CD4-positive, alpha-beta memory T cell (primary cell): ENCODE measurements at regions not wholly inside any gene's neighbourhood (a gene's known extent, or its start where the extent isn't known, plus 50 kb on each side); places are given as distances from the start of the nearest gene placed in this dataset.

Source experiments
- CTCF ChIA-PET: fragments of 350-600 bp; sonication (Branson Sonifier 250); formaldehyde crosslinking; loops from one replicate; lab custom pipeline; 2021; ENCODE audit warnings: inconsistent platforms; ENCODE audit not compliant: partially characterized antibody; lab: Charles Lee
- POLR2A ChIA-PET: fragments of 350-600 bp; sonication (Branson Sonifier 250); formaldehyde crosslinking; loops from one replicate; lab custom pipeline; 2021; ENCODE audit not compliant: partially characterized antibody; lab: Charles Lee
- DNase-seq, 5 donors: peaks; one replicate each; pipeline versions ENCODE4 v3.0.0 to v3.0.0-alpha.2; 2020 to 2022; ENCODE audit warnings: mixed read lengths in 1 of 5
- H3K27ac ChIP-seq: one replicate; pipeline ENCODE4 v1.7.0; 2013; ENCODE audit warnings: low read depth, low read length
- H3K27me3 ChIP-seq: 2 replicates; pipeline ENCODE4 v1.7.0; 2013; ENCODE audit warnings: mild to moderate bottlenecking, low read length, moderate library complexity; ENCODE audit not compliant: insufficient read depth
- H3K36me3 ChIP-seq: 2 replicates; pipeline ENCODE4 v1.7.0; 2013; ENCODE audit warnings: mild to moderate bottlenecking, low read length, moderate library complexity; ENCODE audit not compliant: insufficient read depth
- H3K4me1 ChIP-seq: 2 replicates; pipeline ENCODE4 v1.7.0; 2013; ENCODE audit warnings: mild to moderate bottlenecking, low read length, moderate library complexity; ENCODE audit not compliant: insufficient read depth
- H3K4me3 ChIP-seq, 2 donors: one replicate each; pipeline ENCODE4 v1.7.0; 2013; ENCODE audit warnings: low read length in 2 of 2, mild to moderate bottlenecking in 1 of 2
- H3K9me3 ChIP-seq, 2 donors: one replicate each; pipeline ENCODE4 v1.7.0; 2013; ENCODE audit warnings: low read length in 2 of 2, control low read depth in 1 of 2; ENCODE audit not compliant: control insufficient read depth in 1 of 2
- H3K27ac Mint-ChIP-seq, 7 donors: one replicate each; pipeline ENCODE4 v1.8.0; 2020 to 2021; ENCODE audit warnings: mixed read lengths in 7 of 7, mild to moderate bottlenecking in 6 of 7, inconsistent platforms in 3 of 7, moderate library complexity in 3 of 7
- H3K27me3 Mint-ChIP-seq, 2 donors: one replicate each; pipeline ENCODE4 v1.8.0; 2020 to 2021; ENCODE audit warnings: mixed read lengths in 2 of 2
- H3K36me3 Mint-ChIP-seq, 2 donors: one replicate each; pipeline ENCODE4 v1.8.0; 2020 to 2021; ENCODE audit warnings: mixed read lengths in 2 of 2, inconsistent platforms in 1 of 2, mild to moderate bottlenecking in 1 of 2
- H3K4me1 Mint-ChIP-seq, 4 donors: one replicate each; pipeline ENCODE4 v1.8.0; 2020 to 2021; ENCODE audit warnings: mixed read lengths in 4 of 4, mild to moderate bottlenecking in 1 of 4
- H3K4me3 Mint-ChIP-seq, 8 donors: one replicate each; pipeline ENCODE4 v1.8.0; 2020 to 2021; ENCODE audit warnings: mixed read lengths in 8 of 8, mild to moderate bottlenecking in 7 of 8, moderate library complexity in 6 of 8, inconsistent platforms in 3 of 8
- H3K9me3 Mint-ChIP-seq, 8 donors: one replicate each; pipeline ENCODE4 v1.8.0; 2020 to 2021; ENCODE audit warnings: mixed read lengths in 8 of 8, mild to moderate bottlenecking in 5 of 8, inconsistent platforms in 3 of 8, moderate library complexity in 1 of 8
- intact Hi-C: fragments of 100-400 bp; cut with micrococcal nuclease; formaldehyde crosslinking; loops from one replicate; pipeline ENCODE4 v1.15.1; 2023

DNA sequence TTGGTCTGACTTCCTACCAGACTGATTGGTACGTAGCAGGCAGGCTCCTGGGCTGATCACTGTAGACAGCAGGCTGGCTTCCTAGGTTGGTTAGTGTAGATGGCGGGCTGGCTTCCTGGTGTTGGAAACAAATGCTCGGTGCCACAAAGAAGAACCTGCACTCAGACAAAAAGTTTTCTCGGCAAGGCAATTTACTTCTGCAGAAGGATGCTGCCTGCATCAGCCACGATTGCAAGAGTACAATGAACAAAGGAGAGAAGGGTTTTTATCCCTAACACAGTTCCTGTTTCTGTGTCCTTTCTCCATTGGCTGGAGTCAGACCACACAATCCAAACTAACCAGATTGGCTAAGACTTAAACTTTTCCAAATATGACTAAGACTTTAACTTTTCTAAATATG is 123.6 kb upstream of the PPP2R2D start:
- H3K4me3 ChIP-seq: no peak overlapping the region
- Mint-ChIP-seq H3K36me3 (peaks cover 0 to 4% of the 10 kb centered on the region in 2 donors), H3K4me1 (no peaks in the 10 kb centered on the region), H3K27ac (no peak overlapping the region), H3K4me3 (no peak overlapping the region), H3K27me3 (no peaks in the 10 kb centered on the region), H3K9me3 (peaks cover 12 to 47% (median 25%) of the 10 kb centered on the region in 8 donors)
- no peaks in the 10 kb centered on the region for H3K36me3 ChIP-seq
- CTCF ChIA-PET: no interaction called here
- H3K27me3 ChIP-seq: no peaks in the 10 kb centered on the region
- DNase-seq: no peak
- intact Hi-C loops: no loop called here
- H3K27ac ChIP-seq: no peak overlapping the region
- POLR2A ChIA-PET: no interaction called here
- peaks cover 0 to 24% of the 10 kb centered on the region in 2 donors for H3K9me3 ChIP-seq
- H3K4me1 ChIP-seq: no peaks in the 10 kb centered on the region

DNA sequence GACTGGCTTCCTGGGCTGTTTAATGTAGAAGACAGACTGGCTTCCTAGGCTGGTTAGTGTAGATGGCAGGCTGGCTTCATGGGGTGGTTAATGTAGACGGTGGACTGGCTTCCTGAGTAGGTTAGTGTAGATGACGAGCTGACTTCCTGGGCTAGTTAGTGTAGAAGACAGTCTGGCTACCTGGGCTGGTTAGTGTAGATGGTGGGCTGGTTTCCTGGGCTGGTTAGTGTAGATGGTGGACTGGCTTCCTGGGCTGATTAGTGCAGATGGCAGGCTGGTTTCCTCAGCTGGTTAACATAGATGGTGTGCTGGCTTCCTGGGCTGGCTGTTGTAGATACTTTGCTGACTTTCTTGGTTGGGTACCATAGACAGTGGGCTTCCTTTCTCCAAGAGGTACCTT is 122.9 kb upstream of the PPP2R2D start:
- Histone ChIP-seq H3K36me3 (no peaks in the 10 kb centered on the region), H3K27ac (no peak overlapping the region), H3K4me3 (no peak overlapping the region), H3K27me3 (no peaks in the 10 kb centered on the region), H3K4me1 (no peaks in the 10 kb centered on the region), H3K9me3 (peaks cover 0 to 24% of the 10 kb centered on the region in 2 donors)
- peak overlapping the region in 1 of 7 donors; percentile 3 for H3K27ac Mint-ChIP-seq
- DNase-seq: no peak
- CTCF ChIA-PET: no interaction called here
- no peaks in the 10 kb centered on the region for H3K27me3 Mint-ChIP-seq
- H3K4me1 Mint-ChIP-seq: no peaks in the 10 kb centered on the region
- peaks cover 12 to 48% (median 28%) of the 10 kb centered on the region in 8 donors for H3K9me3 Mint-ChIP-seq
- H3K36me3 Mint-ChIP-seq: peaks cover 0 to 4% of the 10 kb centered on the region in 2 donors
- intact Hi-C loops: no loop called here
- H3K4me3 Mint-ChIP-seq: no peak overlapping the region
- POLR2A ChIA-PET: no interaction called here

DNA sequence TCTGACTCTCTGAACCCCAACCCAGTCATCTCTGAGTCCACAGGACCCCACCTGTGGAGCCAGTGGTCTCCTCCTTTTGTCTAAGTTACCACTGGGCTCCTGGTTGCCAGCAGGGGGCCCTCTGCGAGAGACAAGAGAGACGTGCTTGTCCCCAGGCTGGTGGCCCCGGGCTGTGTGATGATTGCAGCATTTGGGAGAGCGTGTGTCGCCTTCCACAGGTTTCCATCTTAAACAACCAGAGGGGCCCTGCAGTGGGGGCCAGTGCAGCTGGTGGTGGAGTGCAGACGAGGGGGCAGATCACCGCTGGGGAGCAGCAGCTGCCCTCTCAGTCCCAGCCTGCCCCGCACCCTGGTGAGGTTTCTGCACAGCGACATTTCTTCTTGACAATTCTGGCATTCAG is 122.4 kb upstream of the PPP2R2D start:
- CTCF ChIA-PET: no interaction called here

DNA sequence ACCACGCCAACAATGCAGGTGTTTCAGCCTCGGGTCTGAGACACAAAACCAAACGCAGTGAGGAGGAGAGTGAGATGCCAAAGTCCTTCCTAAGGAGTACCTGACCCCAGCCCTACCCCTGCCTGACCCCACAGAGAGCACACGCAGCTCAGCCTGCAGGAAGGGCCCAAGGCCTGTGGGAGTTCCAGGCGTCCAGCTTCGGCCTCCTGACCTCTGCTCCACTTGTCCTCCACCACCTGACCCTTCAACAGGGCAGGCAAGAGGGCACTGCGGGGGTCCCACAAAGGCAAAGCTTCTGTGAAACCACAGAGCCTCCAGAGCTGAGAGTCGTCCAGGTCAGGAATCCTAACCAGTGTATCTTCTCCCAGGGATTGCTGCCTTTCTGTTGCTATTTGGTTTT is 122.0 kb upstream of the PPP2R2D start:
- H3K27ac ChIP-seq: no peak overlapping the region
- H3K36me3 ChIP-seq: no peaks in the 10 kb centered on the region
- H3K27me3 ChIP-seq: no peaks in the 10 kb centered on the region
- Mint-ChIP-seq H3K9me3 (peaks cover 12 to 50% (median 28%) of the 10 kb centered on the region in 8 donors), H3K36me3 (peaks cover 0 to 4% of the 10 kb centered on the region in 2 donors), H3K27me3 (peaks cover 0 to 1% of the 10 kb centered on the region in 2 donors), H3K27ac (no peak overlapping the region), H3K4me1 (no peaks in the 10 kb centered on the region), H3K4me3 (no peak overlapping the region)
- CTCF ChIA-PET: no interaction called here
- no peak overlapping the region for H3K4me3 ChIP-seq
- no peak for DNase-seq
- intact Hi-C loops: no loop called here
- H3K4me1 ChIP-seq: no peaks in the 10 kb centered on the region
- POLR2A ChIA-PET: no interaction called here
- H3K9me3 ChIP-seq: peaks cover 0 to 24% of the 10 kb centered on the region in 2 donors

More for the DNA sequence above, 122.4 kb upstream of the PPP2R2D start:
- peaks cover 0 to 4% of the 10 kb centered on the region in 2 donors for H3K36me3 Mint-ChIP-seq
- no peak overlapping the region for H3K27ac Mint-ChIP-seq
- no peak overlapping the region for H3K4me3 Mint-ChIP-seq
- intact Hi-C loops: no loop called here
- H3K27ac ChIP-seq: no peak overlapping the region
- POLR2A ChIA-PET: no interaction called here
- H3K9me3 ChIP-seq: peaks cover 0 to 24% of the 10 kb centered on the region in 2 donors
- DNase-seq: no peak
- H3K4me1 ChIP-seq: no peaks in the 10 kb centered on the region
- H3K9me3 Mint-ChIP-seq: peaks cover 12 to 50% (median 28%) of the 10 kb centered on the region in 8 donors
- H3K4me3 ChIP-seq: no peak overlapping the region
- no peaks in the 10 kb centered on the region for H3K4me1 Mint-ChIP-seq
- H3K36me3 ChIP-seq: no peaks in the 10 kb centered on the region
- H3K27me3 ChIP-seq: no peaks in the 10 kb centered on the region
- no peaks in the 10 kb centered on the region for H3K27me3 Mint-ChIP-seq

DNA sequence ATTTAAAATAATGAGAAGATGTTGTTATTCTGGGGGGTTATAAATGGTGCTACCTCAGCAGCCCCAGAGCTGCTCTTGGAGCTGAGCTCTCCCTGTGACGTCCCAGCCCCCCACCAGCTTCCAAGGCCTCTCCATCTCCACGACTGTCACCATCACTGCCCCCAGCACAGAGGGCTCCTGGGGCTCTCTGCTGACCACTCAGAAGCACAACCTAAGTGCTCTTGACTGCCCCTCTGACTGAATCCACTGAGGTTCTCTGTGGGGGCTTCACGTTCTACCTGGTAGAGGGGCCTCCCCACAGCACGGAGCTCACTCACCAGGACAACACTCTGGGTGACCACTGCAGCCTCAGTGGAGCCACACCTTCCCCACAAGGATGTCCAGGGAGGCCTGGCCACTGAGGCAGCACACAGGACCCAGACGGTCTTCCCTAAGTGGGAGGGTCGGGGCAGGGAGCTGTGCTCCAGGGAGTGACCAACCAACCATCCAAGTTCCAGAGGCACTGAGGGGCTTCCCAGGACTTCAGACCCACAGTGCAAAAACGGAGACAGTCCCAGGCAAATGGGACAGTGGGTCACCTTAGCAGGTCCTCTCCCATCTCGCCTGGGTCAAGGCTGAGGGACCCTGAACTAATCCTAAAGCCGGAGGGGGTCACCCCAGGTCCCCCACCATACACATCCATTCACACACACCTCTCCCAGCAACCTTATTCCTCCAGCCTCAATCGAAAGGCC is 121.0 kb upstream of the PPP2R2D start:
- H3K4me1 Mint-ChIP-seq: no peaks in the 10 kb centered on the region
- peaks cover 0 to 4% of the 10 kb centered on the region in 2 donors for H3K36me3 Mint-ChIP-seq
- no peak overlapping the region for H3K4me3 ChIP-seq
- no peak overlapping the region for H3K4me3 Mint-ChIP-seq
- H3K9me3 Mint-ChIP-seq: peaks cover 12 to 50% (median 29%) of the 10 kb centered on the region in 8 donors
- CTCF ChIA-PET: no interaction called here
- H3K36me3 ChIP-seq: no peaks in the 10 kb centered on the region
- H3K4me1 ChIP-seq: no peaks in the 10 kb centered on the region
- no peak overlapping the region for H3K27ac ChIP-seq
- peak overlapping the region in 1 of 7 donors; percentile 70 for H3K27ac Mint-ChIP-seq
- no peaks in the 10 kb centered on the region for H3K27me3 ChIP-seq
- intact Hi-C loops: no loop called here
- peaks cover 0 to 24% of the 10 kb centered on the region in 2 donors for H3K9me3 ChIP-seq
- POLR2A ChIA-PET: no interaction called here
- DNase-seq: no peak
- peaks cover 0 to 1% of the 10 kb centered on the region in 2 donors for H3K27me3 Mint-ChIP-seq

DNA sequence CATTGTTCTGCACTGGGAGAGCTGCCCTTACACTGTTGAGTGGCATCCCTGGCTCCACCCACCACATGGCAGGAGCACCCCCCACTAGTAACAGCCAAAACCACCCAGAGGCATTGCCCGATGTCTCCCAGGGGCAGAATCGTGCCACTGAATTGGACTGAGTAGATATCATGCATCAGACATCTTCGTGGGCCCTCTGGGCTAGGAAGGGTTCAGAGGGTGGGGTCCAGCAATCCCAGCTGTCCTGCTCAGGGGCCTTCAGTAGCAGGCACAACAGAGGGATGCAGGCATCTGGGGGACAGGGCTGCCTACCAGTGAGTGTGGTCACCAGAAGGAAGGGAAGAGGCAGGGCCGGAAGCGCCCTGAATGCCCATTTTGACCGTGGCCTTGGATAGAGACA is 119.7 kb upstream of the PPP2R2D start:
- CTCF ChIA-PET: no interaction called here
- intact Hi-C loops: no loop called here
- peaks cover 0 to 24% of the 10 kb centered on the region in 2 donors for H3K9me3 ChIP-seq

DNA sequence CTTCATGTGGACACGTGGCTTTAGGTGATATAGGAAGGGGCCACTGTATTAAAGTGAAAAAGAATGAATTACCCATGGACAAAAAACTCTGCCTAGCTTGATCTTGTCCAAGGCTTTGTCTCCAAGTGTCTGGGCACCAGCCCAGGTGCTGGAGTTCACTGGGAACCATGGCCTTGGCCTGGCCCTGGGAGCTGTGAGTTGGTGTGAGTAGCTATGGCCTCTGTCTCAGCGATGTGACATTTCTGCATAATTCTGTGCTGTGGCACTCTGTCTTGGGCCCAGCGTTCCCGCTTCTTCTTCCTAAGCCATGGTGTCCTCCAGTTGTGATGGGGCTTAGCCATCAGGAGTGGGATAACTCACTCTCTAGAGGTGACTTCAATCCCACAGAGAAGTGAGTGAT is 119.0 kb upstream of the PPP2R2D start:
- Histone ChIP-seq H3K9me3 (peaks cover 0 to 22% of the 10 kb centered on the region in 2 donors), H3K27me3 (no peaks in the 10 kb centered on the region), H3K4me1 (no peaks in the 10 kb centered on the region), H3K36me3 (no peaks in the 10 kb centered on the region), H3K27ac (no peak overlapping the region), H3K4me3 (no peak overlapping the region)
- H3K27ac Mint-ChIP-seq: no peak overlapping the region
- H3K4me1 Mint-ChIP-seq: no peaks in the 10 kb centered on the region
- peaks cover 3 to 6% of the 10 kb centered on the region in 2 donors for H3K27me3 Mint-ChIP-seq
- peaks cover 0 to 2% of the 10 kb centered on the region in 2 donors for H3K36me3 Mint-ChIP-seq
- H3K9me3 Mint-ChIP-seq: peaks cover 7 to 40% (median 20%) of the 10 kb centered on the region in 8 donors
- H3K4me3 Mint-ChIP-seq: no peak overlapping the region
- ChIA-PET CTCF (no interaction called here), POLR2A (no interaction called here)
- no peak for DNase-seq
- intact Hi-C loops: no loop called here

More for the DNA sequence above, 119.7 kb upstream of the PPP2R2D start:
- Histone ChIP-seq H3K36me3 (no peaks in the 10 kb centered on the region), H3K27ac (no peak overlapping the region), H3K4me3 (no peak overlapping the region), H3K27me3 (no peaks in the 10 kb centered on the region), H3K4me1 (no peaks in the 10 kb centered on the region)
- Mint-ChIP-seq H3K9me3 (peaks cover 11 to 47% (median 27%) of the 10 kb centered on the region in 8 donors), H3K4me1 (no peaks in the 10 kb centered on the region), H3K27me3 (peaks cover 2 to 6% of the 10 kb centered on the region in 2 donors), H3K36me3 (peaks cover 0 to 4% of the 10 kb centered on the region in 2 donors), H3K4me3 (no peak overlapping the region), H3K27ac (no peak overlapping the region)
- DNase-seq: no peak
- POLR2A ChIA-PET: no interaction called here
